RPMI8226 (cell line): ENCODE measurements at regions not wholly inside any gene's neighbourhood (a gene's known extent, or its start where the extent isn't known, plus 50 kb on each side); places are given as distances from the start of the nearest gene placed in this dataset.

Source experiments
- DNase-seq: peaks from one replicate; pipeline ENCODE4 v3.0.0-alpha.2; 2015

DNA sequence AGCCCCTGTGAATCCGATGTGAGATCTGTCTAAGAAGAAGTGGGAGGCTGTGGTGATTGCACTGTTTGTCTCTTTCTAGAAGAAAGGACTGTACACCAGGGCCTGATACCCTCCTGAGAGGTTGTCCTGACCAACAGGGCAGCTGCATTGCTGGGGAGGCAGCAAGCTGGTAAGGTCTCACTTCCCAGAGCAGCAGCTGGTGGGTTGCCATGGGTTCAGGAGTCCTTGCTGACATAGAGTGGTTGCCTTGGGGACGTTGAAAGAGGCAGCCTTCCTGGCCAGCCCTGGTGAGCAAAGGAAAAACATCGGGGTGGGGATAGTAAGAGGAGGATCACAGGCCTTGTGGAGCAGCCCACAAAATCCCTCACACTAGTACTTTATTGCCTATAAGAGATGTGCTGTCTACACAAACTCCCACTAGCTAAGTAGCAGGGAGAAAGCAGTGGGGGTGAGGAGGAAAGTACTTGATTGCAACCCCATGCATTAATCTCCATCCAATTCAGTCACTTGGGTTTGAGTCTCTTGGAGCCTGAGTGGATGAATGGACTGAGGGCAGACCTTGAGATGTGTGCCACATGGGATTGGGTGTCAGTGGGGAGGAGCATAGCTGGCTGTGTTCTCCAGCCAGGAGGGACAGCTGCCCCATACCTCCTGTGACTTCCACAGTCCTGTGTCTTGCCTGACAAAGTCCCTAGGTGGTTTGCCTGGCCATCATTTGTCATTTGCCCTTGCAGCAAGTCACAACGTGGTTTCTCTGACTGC lies 143.8 kb upstream of the RPL38 start:
- no peak for DNase-seq

DNA sequence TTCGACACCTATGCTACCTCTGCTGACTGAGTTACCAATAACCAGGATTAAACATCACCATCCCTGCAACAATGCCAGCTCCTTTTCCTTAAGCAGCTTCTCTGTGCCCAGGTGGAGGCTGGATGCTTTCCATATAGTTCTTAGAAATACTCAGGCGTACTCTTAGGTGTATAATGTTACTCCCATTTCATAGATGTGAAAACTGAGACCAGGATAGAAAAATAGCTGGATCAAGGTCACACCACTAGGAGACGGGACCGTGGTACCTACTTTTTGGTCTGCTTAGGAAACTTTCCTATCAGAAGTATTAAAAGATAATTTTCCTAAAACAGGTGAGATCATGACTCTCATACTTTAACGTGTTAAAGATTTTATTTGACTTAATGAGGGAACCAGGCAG lies 141.7 kb upstream of the RPL38 start:
- DNase-seq = no peak

DNA sequence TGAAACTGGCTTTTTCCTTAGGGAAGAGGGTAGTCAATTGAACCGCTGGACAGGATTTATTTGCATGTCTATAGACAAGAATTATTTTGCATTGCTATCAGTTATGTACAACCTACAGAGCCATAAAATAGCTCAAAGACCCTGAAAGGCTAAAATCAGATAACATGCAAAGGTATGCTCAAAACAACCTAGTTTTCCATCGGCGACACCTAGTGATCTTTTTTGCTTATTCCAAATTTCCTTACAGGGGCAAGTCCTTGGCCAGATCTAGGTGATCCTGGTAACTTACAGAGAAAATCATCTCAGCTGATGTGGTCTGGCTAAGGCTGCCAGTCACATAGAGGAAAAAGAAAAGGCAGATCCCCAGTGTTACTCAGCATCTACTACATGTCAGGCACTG lies 141.2 kb upstream of the RPL38 start:
- no peak for DNase-seq

DNA sequence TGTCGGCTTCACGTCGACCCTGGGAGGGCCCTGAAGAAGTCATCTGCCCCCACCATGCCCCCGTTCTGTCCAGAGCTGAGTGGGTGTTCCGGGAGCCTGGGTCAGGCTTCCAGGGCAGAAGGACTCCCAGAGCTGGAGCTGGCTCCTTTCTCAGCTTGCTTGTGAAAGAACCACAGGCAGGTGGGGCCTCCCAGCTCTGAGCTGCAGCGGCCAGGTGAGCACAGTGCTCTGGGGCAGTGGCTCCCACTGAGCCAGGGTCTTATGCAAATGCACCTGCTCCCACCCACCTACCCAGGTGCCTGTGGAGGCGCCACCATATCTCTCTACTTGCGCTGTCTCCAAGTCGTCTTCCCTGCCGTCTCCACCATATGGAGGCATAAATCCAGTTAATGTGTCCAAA lies 140.0 kb upstream of the RPL38 start:
- DNase-seq = no peak

DNA sequence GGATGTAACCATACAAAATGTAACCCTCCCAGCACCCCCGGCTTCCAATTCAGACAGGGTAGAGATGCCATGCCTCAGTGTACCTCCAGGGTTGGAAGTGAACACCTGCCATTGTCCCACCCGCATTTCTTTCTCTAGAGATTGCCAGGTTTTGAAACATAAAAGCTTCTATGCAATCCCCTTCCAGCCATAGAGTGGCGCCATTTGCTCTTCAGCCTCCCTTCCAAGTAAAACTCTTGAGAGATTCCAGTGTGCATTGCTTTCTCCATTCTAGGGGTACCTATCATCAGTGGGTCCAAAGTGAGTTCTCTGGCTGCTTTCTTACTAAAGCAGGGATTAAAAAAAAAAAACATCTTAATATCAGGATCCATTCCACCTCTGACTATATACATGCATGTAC lies 133.1 kb upstream of the RPL38 start:
- no peak for DNase-seq

DNA sequence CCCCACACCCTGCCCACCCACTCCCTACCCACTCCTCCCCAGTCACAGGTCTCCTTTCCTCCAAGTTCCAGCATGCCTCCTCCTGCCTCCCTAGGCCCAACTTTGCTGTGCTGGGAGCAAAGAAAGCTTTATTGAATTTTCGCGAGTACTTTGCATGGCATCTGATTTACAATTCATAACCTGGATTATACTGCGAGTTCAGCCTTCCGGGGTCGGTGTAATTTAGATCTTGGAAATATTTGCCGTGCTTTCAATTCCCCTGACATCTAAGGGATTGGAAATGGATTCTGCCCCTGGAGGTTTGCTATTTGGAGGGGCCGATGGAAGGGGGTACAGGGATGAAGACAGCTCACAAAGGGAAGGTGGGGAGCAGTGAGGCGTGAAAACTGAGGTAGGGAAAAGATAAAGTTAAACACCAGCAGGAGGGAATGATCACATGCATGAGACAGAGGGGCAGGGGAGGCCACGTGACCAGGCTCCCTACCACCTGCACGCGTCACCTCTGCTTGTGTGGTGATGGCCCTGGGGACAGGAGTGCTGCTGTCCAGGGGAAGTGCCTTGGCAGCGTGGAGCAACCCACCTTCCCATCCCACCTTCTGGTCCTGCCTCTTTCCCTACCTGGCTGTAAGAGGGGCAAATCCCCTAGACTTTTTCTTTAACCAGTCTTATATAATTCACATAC lies 132.3 kb upstream of the RPL38 start:
- DNase-seq = no peak

DNA sequence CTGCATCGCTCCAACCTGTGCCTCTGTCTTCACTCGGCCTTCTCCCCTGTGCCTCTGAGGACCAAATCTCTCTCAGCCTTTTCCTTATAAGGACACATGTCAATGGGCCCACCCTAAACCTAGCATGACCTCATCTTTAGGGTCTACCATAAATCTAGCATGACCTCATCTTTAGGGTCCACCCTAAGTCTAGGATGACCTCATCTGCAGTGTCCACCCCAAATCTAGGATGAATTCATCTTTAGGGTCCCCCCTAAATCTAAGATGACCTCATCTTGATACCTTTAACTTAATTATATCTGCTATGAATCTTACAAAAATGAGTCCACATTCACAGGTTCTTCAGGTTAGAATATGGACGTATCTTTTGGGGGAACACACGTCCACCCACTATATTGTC lies 131.1 kb upstream of the RPL38 start:
- no peak for DNase-seq

DNA sequence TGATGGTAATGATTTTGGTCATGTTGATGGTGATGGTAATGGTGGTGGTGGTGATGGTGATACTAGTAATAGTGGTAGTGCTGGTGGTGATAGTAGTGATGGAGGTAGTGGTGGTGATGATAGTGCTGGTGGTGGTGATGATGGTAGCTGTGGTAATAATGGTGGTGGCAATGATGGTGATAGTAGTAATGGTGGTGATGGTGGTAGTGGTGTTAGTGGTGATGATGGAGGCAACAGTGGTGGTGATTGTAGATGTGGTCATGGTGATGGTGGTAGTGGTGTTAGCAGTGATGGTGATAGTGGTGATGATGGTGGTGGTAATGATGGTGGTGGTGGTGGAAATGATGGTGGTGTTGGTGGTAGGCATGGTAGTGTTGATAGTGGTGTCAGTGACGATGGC lies 127.0 kb upstream of the RPL38 start:
- no peak for DNase-seq

DNA sequence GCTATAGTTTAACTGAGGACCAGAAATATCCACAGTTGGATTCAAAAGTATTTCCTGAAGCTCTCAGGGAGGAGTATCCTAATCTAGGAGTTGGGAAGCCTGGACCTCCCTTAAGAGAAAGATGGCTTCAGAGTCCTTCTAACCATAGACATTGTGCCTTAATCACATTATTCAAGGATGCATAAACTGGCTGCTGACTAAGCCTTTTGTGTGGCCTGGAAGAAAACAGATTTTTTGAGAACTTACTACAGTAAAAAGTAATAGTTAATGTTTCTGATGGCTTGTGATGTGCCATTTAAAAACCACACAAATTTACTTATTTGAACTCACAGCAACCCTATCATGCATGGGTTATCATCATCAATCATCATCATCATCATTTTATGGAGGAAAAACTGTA lies 126.2 kb upstream of the RPL38 start:
- no peak for DNase-seq

DNA sequence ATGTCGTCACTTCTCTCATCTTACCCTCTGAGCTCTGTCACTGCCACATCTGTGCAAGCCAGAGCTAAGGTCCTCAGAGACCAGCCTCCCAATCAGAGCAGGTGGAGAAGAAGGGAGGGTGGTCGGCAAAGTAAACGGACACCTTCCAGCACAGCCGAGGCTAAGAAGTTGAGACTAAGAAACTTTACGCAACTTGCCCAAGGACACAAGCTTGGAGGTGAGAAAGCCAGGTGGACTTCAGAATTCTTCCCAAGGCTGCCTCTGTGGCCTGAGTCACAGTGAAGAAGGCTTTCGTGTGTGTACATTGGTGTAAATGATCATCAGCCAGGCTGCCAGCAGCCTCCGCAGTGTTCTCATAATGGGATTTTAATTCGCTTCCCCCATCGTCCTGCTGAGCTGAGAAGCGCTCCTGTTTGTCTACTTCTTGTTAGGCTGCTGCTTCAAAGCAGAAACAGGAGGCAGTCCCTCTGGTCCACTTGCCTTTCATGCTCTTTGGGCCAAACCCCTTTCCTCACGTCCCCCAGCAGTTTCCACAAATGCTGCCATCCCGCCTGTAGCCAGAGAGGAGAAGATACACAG lies 125.0 kb upstream of the RPL38 start:
- no peak for DNase-seq

DNA sequence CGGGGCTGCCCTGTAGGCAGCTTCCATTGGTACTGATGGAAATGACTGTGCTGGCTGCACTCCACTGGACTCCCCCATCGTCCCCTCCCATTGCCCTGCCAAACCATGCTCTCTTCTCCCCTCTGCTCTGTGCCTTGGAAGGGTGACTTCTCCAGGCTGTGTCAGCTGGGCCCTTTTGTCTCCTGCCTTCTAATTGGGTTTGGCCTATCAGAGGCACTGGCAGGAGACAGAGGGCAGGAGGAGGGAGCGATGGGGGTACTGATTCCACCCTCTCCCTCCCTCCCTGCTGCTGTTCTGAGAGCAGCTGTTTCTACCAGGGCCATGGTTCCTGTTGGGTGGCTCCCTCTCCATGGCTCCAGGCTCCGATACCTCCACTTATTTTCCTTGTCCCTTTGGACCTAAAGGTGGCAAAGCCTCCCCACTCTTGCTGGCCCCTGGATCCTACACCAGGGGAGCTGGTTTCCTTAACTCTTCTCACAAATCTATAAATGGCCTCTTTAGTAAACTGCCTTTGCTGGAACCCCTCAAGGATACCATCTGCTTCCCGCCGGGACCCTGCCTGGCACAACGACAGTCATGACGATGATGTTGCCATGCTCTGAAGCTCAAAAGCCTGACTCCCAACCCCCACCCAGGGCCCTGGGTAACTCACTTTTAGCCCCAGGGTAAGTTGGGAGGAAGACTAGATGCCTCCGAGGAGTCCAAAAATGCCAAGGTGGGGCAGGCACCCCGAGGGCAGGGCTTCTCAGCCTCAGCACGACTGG lies 123.8 kb upstream of the RPL38 start:
- no peak for DNase-seq

DNA sequence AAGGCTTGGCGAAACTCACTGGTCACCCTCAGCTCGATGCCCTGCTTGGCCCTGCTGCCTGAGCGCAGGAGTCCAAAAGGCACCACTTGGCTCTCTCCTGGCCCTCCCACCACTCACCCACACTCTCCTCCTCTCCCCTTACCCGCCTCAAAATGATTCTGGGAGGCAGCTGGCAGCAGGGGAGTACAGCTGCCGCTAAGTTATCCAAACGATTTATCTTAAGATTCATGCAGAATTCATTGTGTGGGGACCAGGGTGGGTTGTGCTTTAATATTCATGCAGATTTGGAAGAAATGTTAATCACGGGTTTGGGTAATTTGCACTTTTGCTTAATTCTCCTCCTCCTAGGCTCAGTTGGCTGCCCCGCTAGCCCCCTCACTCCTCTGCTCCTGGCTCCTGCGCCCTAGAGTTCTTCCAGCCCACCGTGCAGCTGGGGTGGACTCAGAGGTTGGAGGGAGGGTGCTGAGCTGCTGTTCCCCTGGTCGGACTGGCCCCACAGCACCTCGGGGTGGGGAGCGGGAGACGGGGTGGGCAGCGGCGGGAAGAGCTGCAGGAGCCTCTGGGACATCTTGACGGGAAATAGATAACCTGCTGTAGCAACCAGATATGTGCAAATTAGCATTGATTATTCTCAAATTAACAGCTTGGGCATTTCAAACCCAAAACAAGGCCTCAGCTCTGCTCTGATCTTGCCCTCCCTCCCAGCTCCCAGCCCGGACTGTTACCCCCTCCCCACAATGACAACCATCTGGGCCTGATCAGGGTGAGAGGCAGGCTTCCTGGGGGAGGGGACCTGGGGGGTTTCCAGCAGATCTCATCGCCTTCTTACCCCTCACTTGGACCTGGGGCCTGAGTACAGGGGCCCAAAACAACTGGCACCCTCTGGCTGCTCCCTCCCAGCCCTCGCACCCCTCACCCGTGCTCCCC lies 122.6 kb upstream of the RPL38 start:
- no peak for DNase-seq

DNA sequence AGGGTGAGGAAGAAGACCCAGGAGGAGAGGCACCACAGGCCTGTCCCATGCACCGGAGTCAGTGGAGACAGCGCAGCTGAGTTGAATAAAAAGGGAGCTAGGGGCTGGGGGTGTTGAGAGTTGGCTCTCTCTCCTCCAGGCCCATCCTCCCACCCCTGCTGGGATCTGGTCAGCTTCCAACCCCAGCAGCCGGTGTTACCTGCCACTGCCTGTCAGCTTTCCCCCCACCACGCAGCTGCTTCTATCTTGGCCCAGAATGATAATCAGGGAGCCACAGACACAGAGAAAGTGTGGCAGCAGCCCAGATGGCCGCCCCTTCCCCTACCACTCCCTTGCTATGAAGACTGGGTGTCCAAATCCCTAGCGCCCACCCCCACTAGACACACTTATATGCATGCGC lies 120.6 kb upstream of the RPL38 start:
- no peak for DNase-seq

DNA sequence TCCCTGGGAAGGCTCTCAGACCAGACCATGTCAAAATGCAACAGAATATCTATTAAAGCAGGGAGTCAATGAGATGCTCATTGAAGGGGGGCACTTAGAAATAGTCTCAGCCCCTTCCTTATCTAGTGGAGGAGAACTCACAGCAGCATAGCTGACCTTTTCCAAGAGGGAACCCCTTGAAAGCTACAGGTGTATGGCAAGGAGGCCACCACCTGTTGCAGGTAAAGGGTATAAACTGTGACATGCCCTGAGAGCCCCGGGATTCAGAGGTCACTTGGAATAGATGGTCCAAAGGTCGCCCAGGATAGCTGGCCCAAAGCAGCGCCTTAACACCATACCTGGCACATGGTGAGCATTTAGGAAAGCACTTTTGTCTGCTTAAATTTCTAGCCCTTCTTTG lies 120.2 kb upstream of the RPL38 start:
- DNase-seq = no peak

DNA sequence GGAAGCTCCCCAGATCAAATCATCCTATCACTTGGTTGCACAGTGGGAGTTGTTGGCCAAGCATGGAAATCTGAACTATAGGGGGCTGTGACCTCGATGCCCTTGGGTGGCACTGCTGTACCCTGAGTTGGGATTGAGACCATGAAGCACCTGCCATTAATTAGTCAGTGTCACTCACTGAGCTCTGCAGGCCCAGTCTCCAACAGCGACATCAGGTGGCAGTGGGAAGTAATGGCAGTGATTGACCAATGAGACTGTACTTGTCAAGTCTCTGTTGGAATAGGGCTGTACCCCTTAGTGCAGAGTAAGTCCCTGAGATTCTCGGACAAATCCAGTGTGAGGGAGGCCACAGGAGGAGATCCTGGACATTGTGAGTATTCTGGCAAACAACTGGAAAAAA lies 118.0 kb upstream of the RPL38 start:
- DNase-seq = no peak

DNA sequence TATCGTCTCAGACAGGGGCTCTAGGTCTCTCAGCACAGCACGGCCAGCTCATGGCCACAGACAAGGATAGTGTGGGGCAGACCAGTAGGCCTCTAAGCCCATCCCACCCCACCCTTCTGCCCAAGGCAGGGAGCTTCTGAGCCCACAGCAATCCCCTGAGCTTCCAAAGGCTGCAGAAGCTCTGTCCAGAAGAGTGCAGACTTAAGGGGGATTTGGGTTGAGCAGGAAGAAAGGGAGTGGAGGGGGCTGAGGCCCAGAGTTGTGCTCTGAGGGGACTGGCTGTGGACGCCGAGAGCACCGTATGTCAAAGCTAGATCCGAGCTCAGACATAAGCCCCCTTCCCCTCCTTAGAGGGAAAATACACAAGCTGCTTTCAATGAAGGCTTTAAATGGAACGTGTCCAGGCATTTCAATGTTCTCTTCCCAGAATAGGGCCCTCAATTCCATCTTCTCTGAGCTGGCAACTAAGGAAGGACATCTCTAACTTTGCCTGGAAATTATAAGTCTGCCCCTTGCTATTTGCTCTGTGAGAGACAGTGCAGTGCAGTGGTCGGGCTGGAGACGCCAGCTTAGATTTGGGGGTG lies 116.4 kb upstream of the RPL38 start:
- no peak for DNase-seq

DNA sequence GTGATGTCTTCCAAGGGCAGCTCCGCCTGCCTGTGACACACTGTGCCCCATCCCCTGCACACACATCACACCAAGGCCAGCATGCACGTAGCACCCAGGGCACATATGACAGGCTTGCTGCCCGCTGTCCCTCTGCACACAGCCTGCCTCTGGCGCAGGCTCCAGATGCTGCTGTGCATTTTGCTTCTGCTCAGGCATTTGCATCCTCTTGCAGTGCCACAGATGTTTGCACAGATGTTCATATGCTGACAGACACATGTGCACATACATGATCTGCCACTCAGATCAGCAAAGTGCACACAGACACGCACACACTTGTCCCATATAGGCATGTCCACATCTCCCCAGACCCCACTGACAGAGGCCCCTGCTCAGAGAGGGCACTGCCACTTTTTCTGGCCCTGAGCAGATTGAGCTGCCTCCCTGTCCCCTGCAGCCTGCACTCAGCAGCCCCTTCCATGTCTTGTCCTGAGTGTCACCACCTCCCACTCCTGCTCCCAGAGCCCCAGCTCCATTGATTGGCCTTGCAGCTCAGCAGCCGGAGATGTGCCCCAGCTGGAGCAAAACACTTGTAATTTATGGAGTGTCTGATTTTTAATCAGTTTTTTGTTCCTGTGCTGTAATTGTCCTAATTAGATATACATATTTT lies 115.1 kb upstream of the RPL38 start:
- no peak for DNase-seq

DNA sequence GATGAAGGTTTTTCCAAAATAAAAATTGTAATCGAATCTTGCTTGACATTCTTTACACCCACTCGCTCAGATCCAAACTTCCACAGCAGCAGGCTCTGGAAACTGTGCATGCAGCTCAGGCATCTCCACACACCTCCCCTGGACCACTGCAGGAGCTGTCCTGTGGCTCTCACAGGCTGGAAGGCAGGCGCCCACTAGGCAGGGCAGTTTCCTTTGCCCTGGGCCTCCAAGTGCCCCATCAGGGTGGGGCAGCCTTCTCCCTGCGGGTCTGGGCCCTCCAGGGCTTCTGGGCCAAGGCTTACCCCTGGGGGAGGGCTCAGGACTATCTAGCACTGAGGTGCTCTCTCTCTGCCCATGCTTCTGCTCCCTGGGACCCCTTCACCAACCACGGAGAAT lies 114.5 kb upstream of the RPL38 start:
- DNase-seq = no peak

DNA sequence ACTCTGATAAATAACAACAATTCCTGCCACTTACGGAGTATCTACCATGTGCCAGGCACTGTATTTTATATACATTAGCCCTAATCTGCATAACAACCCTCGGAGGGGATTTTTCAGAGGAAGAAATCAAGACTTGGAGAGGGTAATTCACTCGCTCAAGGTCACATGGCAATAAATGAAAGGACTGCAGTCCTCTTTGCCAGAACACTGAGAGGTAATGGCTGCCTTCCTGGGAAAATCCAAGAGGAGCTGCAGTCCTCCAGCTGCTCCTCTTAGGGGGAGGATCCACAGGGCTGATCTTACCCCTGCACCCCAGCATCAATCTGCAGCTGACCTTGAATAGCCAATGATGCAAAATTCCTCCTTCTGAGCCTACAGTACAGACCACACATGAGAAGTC lies 114.1 kb upstream of the RPL38 start:
- DNase-seq = no peak

DNA sequence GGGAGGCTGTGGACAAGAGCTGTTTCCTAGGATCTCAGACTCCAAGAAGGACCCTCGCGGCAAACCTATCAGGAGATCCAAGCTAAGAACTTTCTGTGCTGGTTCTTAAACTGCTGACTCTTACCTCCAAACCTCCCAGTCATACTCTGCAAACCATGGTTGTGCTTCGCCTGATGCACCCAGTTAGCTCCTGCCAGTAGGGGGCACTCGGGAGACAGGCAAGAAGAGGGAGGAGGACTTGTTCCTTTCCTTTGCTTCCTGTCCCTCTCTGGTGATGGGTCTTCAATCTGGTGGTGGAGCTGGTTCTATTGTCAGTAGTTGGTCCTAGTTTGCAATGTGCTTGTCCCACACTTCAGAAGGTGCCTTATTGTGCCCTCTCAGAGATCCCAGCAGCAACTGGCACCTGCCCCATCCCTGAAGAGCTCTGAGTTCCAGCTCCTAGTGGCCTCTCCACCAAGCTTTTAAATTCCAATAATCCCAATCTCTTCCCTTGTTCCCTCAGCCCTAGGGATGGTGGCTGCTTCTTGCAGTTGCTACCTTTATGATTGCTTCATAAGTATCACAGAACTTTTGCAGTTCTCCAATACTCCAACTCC lies 113.5 kb upstream of the RPL38 start:
- DNase-seq = peak; percentile 79

DNA sequence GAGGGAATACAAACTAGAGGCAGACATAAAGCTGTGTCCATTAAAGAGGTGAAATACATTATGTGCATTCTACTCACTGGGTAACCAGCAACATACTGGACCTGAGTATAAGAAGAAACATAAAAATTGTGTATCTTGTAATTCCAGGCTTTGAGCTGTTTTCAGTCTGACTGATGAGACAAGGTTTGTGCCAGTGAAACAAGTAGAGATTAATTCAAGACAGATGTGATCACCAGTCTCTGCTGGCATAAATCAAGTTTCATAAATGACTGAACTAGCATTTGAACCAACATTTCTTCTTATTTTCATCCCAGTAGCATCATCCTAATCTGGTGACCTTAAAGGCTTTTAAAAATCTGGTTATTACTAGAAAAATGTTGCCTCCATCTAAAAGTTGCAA lies 108.8 kb upstream of the RPL38 start:
- DNase-seq = no peak
